ENCODE measurements at regions not wholly inside any gene's neighbourhood (a gene's known extent, or its start where the extent isn't known, plus 50 kb on each side); places are given as distances from the start of the nearest gene placed in this dataset.

- TF ChIP-seq CEBPB (IDR thresholded peaks at IDR 0.05; ENCODE audit: borderline replicate concordance in 1 of 2, low read depth in 2 of 2, low read length in 2 of 2) (no peak), KAT2A (conservative IDR thresholded peaks at IDR 0.05; ENCODE audit: control insufficient read depth, low read depth, low read length) (no peak), IKZF2 (IDR thresholded peaks at IDR 0.05) (no peak), SREBF2 (IDR thresholded peaks at IDR 0.05; ENCODE audit: low read length) (no peak), RELB (IDR thresholded peaks at IDR 0.05; ENCODE audit: low read depth) (no peak), TCF12 (IDR thresholded peaks at IDR 0.05; ENCODE audit: low read depth, low read length) (no peak), RAD21 (IDR thresholded peaks at IDR 0.05; ENCODE audit: insufficient read depth, low read depth, low read length) (no peak)
Observed at GRCh38 chr14:87386524-87386923, 606.5 kb downstream of the GALC start (continued).

- intact Hi-C loops (cut with micrococcal nuclease; ENCODE audit: unreplicated experiment) (no loop called here), in situ Hi-C loops (cut with MboI) (no loop called here)
- H3K4me2 ChIP-seq (ENCODE audit: control insufficient read depth, insufficient read depth) = no peak overlapping the region
- 2% methylated on average over 2 of the region's 2 CpGs for WGBS (ENCODE audit: insufficient coverage, insufficient replicate concordance, low lambda C conversion rate, missing lambda C conversion rate)
- H2AFZ ChIP-seq (ENCODE audit: control insufficient read depth, low read depth, low read length) = no peak overlapping the region
- no peak overlapping the region for H3K27ac ChIP-seq (ENCODE audit: control insufficient read depth, insufficient read depth)
- no peaks in the 10 kb centered on the region for H3K9me3 ChIP-seq (replicated peaks; ENCODE audit: control insufficient read depth, insufficient read depth, low read length)
- no TSS peak for BruUV-seq (replicated peaks)
- CTCF ChIA-PET = no interaction called here
- no peak overlapping the region for H3K4me3 ChIP-seq
- DNase-seq (ENCODE audit: low read depth, low spot score) (no peak), ATAC-seq (no peak), FAIRE-seq (no peak)
- no peaks in the 10 kb centered on the region for H3K36me3 ChIP-seq (ENCODE audit: control insufficient read depth in 2 of 2, insufficient read depth in 2 of 2, low read length in 1 of 2)
- POLR2A ChIA-PET = no interaction called here
- no peak overlapping the region for H3K9ac ChIP-seq (ENCODE audit: control insufficient read depth, insufficient read depth, low read length)
- no peak for TF ChIP-seq NR2F1 (conservative IDR thresholded peaks at IDR 0.05)
- no peak for TF ChIP-seq BCL11A (IDR thresholded peaks at IDR 0.05; ENCODE audit: low read depth, low read length)
- TF ChIP-seq, protein P1, sequence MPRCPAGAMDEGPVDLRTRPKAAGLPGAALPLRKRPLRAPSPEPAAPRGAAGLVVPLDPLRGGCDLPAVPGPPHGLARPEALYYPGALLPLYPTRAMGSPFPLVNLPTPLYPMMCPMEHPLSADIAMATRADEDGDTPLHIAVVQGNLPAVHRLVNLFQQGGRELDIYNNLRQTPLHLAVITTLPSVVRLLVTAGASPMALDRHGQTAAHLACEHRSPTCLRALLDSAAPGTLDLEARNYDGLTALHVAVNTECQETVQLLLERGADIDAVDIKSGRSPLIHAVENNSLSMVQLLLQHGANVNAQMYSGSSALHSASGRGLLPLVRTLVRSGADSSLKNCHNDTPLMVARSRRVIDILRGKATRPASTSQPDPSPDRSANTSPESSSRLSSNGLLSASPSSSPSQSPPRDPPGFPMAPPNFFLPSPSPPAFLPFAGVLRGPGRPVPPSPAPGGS (IDR thresholded peaks at IDR 0.05; ENCODE audit: borderline replicate concordance, insufficient read depth, low read depth, low read length, poor library complexity, severe bottlenecking) = no peak
- TF ChIP-seq SPI1 (IDR thresholded peaks at IDR 0.05; ENCODE audit: borderline replicate concordance, insufficient read depth, low read depth, low read length) = no peak
- no peak for TF ChIP-seq STAT1 (conservative IDR thresholded peaks at IDR 0.05)
- no peak for TF ChIP-seq RUNX3 (IDR thresholded peaks at IDR 0.05; ENCODE audit: low read length)
- no peaks in the 10 kb centered on the region for H3K27me3 ChIP-seq (replicated peaks in 1 of 2; ENCODE audit: control insufficient read depth in 2 of 2, insufficient read depth in 2 of 2, low read length in 1 of 2)
- no peaks in the 10 kb centered on the region for H4K20me1 ChIP-seq (ENCODE audit: control insufficient read depth, insufficient read depth)
- RAD21 ChIA-PET (ENCODE audit: unreplicated experiment) = no interaction called here
- SMC1A ChIA-PET (ENCODE audit: uncharacterized antibody, unreplicated experiment) = no interaction called here
- no peaks in the 10 kb centered on the region for H3K4me1 ChIP-seq (ENCODE audit: control insufficient read depth, insufficient read depth, low read length)
- H3K79me2 ChIP-seq (ENCODE audit: control insufficient read depth, insufficient read depth, low read length) = no peaks in the 10 kb centered on the region
Observed at GRCh38 chr14:87380054-87380453, 612.9 kb downstream of the GALC start.
